ENCODE measurements at regions not wholly inside any gene's neighbourhood (a gene's known extent, or its start where the extent isn't known, plus 50 kb on each side); places are given as distances from the start of the nearest gene placed in this dataset.
"Not testable (repeated sequence)": the region's sequence is repeated elsewhere in the genome, so short reads cannot be mapped to it uniquely, and the experiment has no call there.

- Mint-ChIP-seq H3K4me1 (no peaks in the 10 kb centered on the region), H3K27ac (no peak overlapping the region), H3K4me3 (no peak overlapping the region), H3K36me3 (peaks cover 1% of the 10 kb centered on the region), H3K27me3 (no peaks in the 10 kb centered on the region), H3K9me3 (peaks cover 5% of the 10 kb centered on the region)
- POLR2A ChIA-PET, result no interaction called here
- DNase-seq, result no peak
- no peak for ATAC-seq (ENCODE audit: low read depth)
Observed at GRCh38 chr3:13998831-13999230, 119.0 kb upstream of the WNT7A start.

GRCh38 chr3:13995216-13995615, 115.3 kb upstream of the WNT7A start:
- H3K9me3 Mint-ChIP-seq; H3K27ac Mint-ChIP-seq; H3K36me3 Mint-ChIP-seq; ATAC-seq (ENCODE audit: low read depth); DNase-seq; H3K4me3 Mint-ChIP-seq; H3K4me1 Mint-ChIP-seq; H3K27me3 Mint-ChIP-seq; POLR2A ChIA-PET: not testable (repeated sequence)

- H3K36me3 Mint-ChIP-seq; H3K27ac Mint-ChIP-seq; H3K4me1 Mint-ChIP-seq; ATAC-seq (ENCODE audit: low read depth); H3K4me3 Mint-ChIP-seq; H3K27me3 Mint-ChIP-seq; POLR2A ChIA-PET; DNase-seq: not testable (repeated sequence)
- H3K9me3 Mint-ChIP-seq, result peaks cover 16% of the 10 kb centered on the region
Observed at GRCh38 chr3:13988925-13989324, 109.1 kb upstream of the WNT7A start.

- H3K36me3 Mint-ChIP-seq, result peaks cover 3% of the 10 kb centered on the region
- H3K4me1 Mint-ChIP-seq, result no peaks in the 10 kb centered on the region
- POLR2A ChIA-PET, result no interaction called here
- H3K27me3 Mint-ChIP-seq, result no peaks in the 10 kb centered on the region
- no peak overlapping the region for H3K4me3 Mint-ChIP-seq
- ATAC-seq (ENCODE audit: low read depth), result no peak
- no peak overlapping the region for H3K27ac Mint-ChIP-seq
- no peak for DNase-seq
- peaks cover 14% of the 10 kb centered on the region for H3K9me3 Mint-ChIP-seq
Observed at GRCh38 chr3:13976469-13976868, 96.6 kb upstream of the WNT7A start.

- DNase-seq (no peak), ATAC-seq (ENCODE audit: low read depth) (no peak)
- no peak overlapping the region for H3K4me3 Mint-ChIP-seq
- H3K36me3 Mint-ChIP-seq, result peaks cover 3% of the 10 kb centered on the region
- no peaks in the 10 kb centered on the region for H3K27me3 Mint-ChIP-seq
- POLR2A ChIA-PET, result no interaction called here
- H3K4me1 Mint-ChIP-seq, result no peaks in the 10 kb centered on the region
- H3K27ac Mint-ChIP-seq, result no peak overlapping the region
- peaks cover 16% of the 10 kb centered on the region for H3K9me3 Mint-ChIP-seq
Observed at GRCh38 chr3:13975686-13976085, 95.8 kb upstream of the WNT7A start.

GRCh38 chr3:13972679-13973379, 93.0 kb upstream of the WNT7A start:
- Mint-ChIP-seq H3K9me3 (peaks cover 16% of the 10 kb centered on the region), H3K4me1 (no peaks in the 10 kb centered on the region), H3K36me3 (peaks cover 3% of the 10 kb centered on the region), H3K27me3 (no peaks in the 10 kb centered on the region), H3K4me3 (no peak overlapping the region), H3K27ac (no peak overlapping the region)
- no peak for ATAC-seq (ENCODE audit: low read depth)
- POLR2A ChIA-PET, result no interaction called here
- DNase-seq, result no peak

- Mint-ChIP-seq H3K4me1 (peaks cover 8% of the 10 kb centered on the region), H3K9me3 (peaks cover 14% of the 10 kb centered on the region), H3K27ac (no peak overlapping the region), H3K4me3 (no peak overlapping the region), H3K27me3 (peaks cover 4% of the 10 kb centered on the region), H3K36me3 (no peaks in the 10 kb centered on the region)
- POLR2A ChIA-PET, result no interaction called here
- DNase-seq, result no peak
- ATAC-seq (ENCODE audit: low read depth), result no peak
Observed at GRCh38 chr3:13966302-13966701, 86.4 kb upstream of the WNT7A start.

GRCh38 chr3:13963137-13963886, 83.4 kb upstream of the WNT7A start:
- ATAC-seq (ENCODE audit: low read depth), result no peak
- H3K4me1 Mint-ChIP-seq, result peaks cover 8% of the 10 kb centered on the region
- POLR2A ChIA-PET, result no interaction called here
- no peak overlapping the region for H3K27ac Mint-ChIP-seq
- H3K27me3 Mint-ChIP-seq, result peaks cover 6% of the 10 kb centered on the region
- DNase-seq, result no peak
- peaks cover 17% of the 10 kb centered on the region for H3K9me3 Mint-ChIP-seq
- no peak overlapping the region for H3K4me3 Mint-ChIP-seq
- no peaks in the 10 kb centered on the region for H3K36me3 Mint-ChIP-seq

- POLR2A ChIA-PET, result no interaction called here
- Mint-ChIP-seq H3K9me3 (peaks cover 7% of the 10 kb centered on the region), H3K4me3 (no peak overlapping the region), H3K36me3 (no peaks in the 10 kb centered on the region), H3K4me1 (no peaks in the 10 kb centered on the region), H3K27me3 (peaks cover 2% of the 10 kb centered on the region), H3K27ac (no peak overlapping the region)
- DNase-seq (no peak), ATAC-seq (ENCODE audit: low read depth) (no peak)
Observed at GRCh38 chr3:13954741-13955483, 75.0 kb upstream of the WNT7A start.

GRCh38 chr3:13954266-13954665, 74.4 kb upstream of the WNT7A start:
- no peak overlapping the region for H3K27ac Mint-ChIP-seq
- ATAC-seq (ENCODE audit: low read depth) (no peak), DNase-seq (no peak)
- H3K9me3 Mint-ChIP-seq, result peaks cover 7% of the 10 kb centered on the region
- POLR2A ChIA-PET, result no interaction called here
- no peak overlapping the region for H3K4me3 Mint-ChIP-seq
- H3K36me3 Mint-ChIP-seq, result no peaks in the 10 kb centered on the region
- peaks cover 2% of the 10 kb centered on the region for H3K27me3 Mint-ChIP-seq
- H3K4me1 Mint-ChIP-seq, result no peaks in the 10 kb centered on the region

GRCh38 chr3:13951184-13951583, 71.3 kb upstream of the WNT7A start:
- Mint-ChIP-seq H3K27me3 (peaks cover 2% of the 10 kb centered on the region), H3K4me1 (no peaks in the 10 kb centered on the region)

GRCh38 chr3:13950042-13950441, 70.2 kb upstream of the WNT7A start:
- H3K36me3 Mint-ChIP-seq, result no peaks in the 10 kb centered on the region
- DNase-seq (no peak), ATAC-seq (ENCODE audit: low read depth) (no peak)
- H3K27me3 Mint-ChIP-seq, result peaks cover 2% of the 10 kb centered on the region
- no peak overlapping the region for H3K27ac Mint-ChIP-seq
- no peak overlapping the region for H3K4me3 Mint-ChIP-seq
- POLR2A ChIA-PET, result no interaction called here
- no peaks in the 10 kb centered on the region for H3K4me1 Mint-ChIP-seq
- H3K9me3 Mint-ChIP-seq, result peaks cover 11% of the 10 kb centered on the region

More at GRCh38 chr3:13951184-13951583, 71.3 kb upstream of the WNT7A start:
- no peak overlapping the region for H3K27ac Mint-ChIP-seq
- no peaks in the 10 kb centered on the region for H3K36me3 Mint-ChIP-seq
- H3K9me3 Mint-ChIP-seq, result peaks cover 6% of the 10 kb centered on the region
- no peak for ATAC-seq (ENCODE audit: low read depth)
- POLR2A ChIA-PET, result no interaction called here
- no peak overlapping the region for H3K4me3 Mint-ChIP-seq
- DNase-seq, result no peak

- Mint-ChIP-seq H3K4me3 (no peak overlapping the region), H3K4me1 (no peaks in the 10 kb centered on the region), H3K27ac (no peak overlapping the region), H3K36me3 (no peaks in the 10 kb centered on the region), H3K9me3 (peaks cover 16% of the 10 kb centered on the region), H3K27me3 (peaks cover 6% of the 10 kb centered on the region)
- POLR2A ChIA-PET, result no interaction called here
- ATAC-seq (ENCODE audit: low read depth) (no peak), DNase-seq (no peak)
Observed at GRCh38 chr3:13947912-13948311, 68.0 kb upstream of the WNT7A start.

GRCh38 chr3:13939206-13939605, 59.3 kb upstream of the WNT7A start:
- no peak overlapping the region for H3K4me3 Mint-ChIP-seq
- POLR2A ChIA-PET, result no interaction called here
- DNase-seq (no peak), ATAC-seq (ENCODE audit: low read depth) (no peak)
- H3K27me3 Mint-ChIP-seq, result peaks cover 2% of the 10 kb centered on the region
- no peak overlapping the region for H3K27ac Mint-ChIP-seq
- peaks cover 4% of the 10 kb centered on the region for H3K9me3 Mint-ChIP-seq
- H3K4me1 Mint-ChIP-seq, result no peaks in the 10 kb centered on the region
- H3K36me3 Mint-ChIP-seq, result no peaks in the 10 kb centered on the region
